NCI-H2029 (cell line): ENCODE measurements at regions not wholly inside any gene's neighbourhood (a gene's known extent, or its start where the extent isn't known, plus 50 kb on each side); places are given as distances from the start of the nearest gene placed in this dataset.

Source experiments
- DNase-seq: peaks from one replicate; lab custom pipeline; 2025; lab: John Stamatoyannopoulos, UW

- peak; percentile 79 for DNase-seq
Observed at GRCh38 chr2:23323917-23324680, 60.9 kb upstream of the KLHL29 start.

GRCh38 chr2:23326330-23326729, 58.6 kb upstream of the KLHL29 start:
- no peak for DNase-seq

- peak; percentile 58 for DNase-seq
Observed at GRCh38 chr2:23327416-23327815, 57.6 kb upstream of the KLHL29 start.

- no peak for DNase-seq
Observed at GRCh38 chr2:23327887-23328286, 57.1 kb upstream of the KLHL29 start.

GRCh38 chr2:23330214-23330613, 54.8 kb upstream of the KLHL29 start:
- DNase-seq = no peak
